GM12878 (cell line): ENCODE measurements at regions not wholly inside any gene's neighbourhood (a gene's known extent, or its start where the extent isn't known, plus 50 kb on each side); places are given as distances from the start of the nearest gene placed in this dataset.

Source experiments
- ATAC-seq: fragments of 200-7000 bp; cut with Tn5 transposase; 3 replicates; pipeline ENCODE4 v1.9.1; 2020; ENCODE audit warnings: mild to moderate bottlenecking, moderate library complexity
- BruUV-seq: library from RNA; stranded (reverse); fragments of 400-500 nt; replicated peaks from 2 replicates; lab custom pipeline; 2021; lab: Mats Ljungman, UMichigan
- CTCF ChIA-PET: fragments of 300-600 bp; sonication (Branson Sonifier 250); formaldehyde crosslinking; extraction: SDS; loops from one replicate; lab custom pipeline; 2021; ENCODE audit warnings: inconsistent platforms; lab: Yijun Ruan, JAX
- POLR2A ChIA-PET: fragments of 350-600 bp; formaldehyde crosslinking; extraction: SDS; loops from one replicate; lab custom pipeline; 2021; ENCODE audit warnings: inconsistent platforms; lab: Charles Lee
- RAD21 ChIA-PET: fragments of 300-600 bp; sonication (Branson Sonifier 250); formaldehyde crosslinking; loops from one replicate; lab custom pipeline; 2023; ENCODE audit warnings: antibody characterized with exemption; ENCODE audit not compliant: unreplicated experiment; lab: Charles Lee
- SMC1A ChIA-PET: fragments of 300-600 bp; sonication (Branson Sonifier 250); formaldehyde crosslinking; loops from one replicate; lab custom pipeline; 2023; ENCODE audit not compliant: unreplicated experiment, uncharacterized antibody; lab: Charles Lee
- DNase-seq: peaks from one replicate; pipeline ENCODE4 v3.0.0-alpha.2; 2011; ENCODE audit warnings: low read depth, low spot score
- FAIRE-seq: peaks from 3 replicates; lab custom pipeline; 2011; peaks lifted over from hg19 to GRCh38; lab: Jason Lieb, UNC
- H2AFZ ChIP-seq: 2 replicates; pipeline ENCODE4 v1.6.0; 2011; ENCODE audit warnings: low read depth, low read length, control low read depth; ENCODE audit not compliant: control insufficient read depth
- H3K27ac ChIP-seq: 2 replicates; pipeline ENCODE4 v1.5.1; 2011; ENCODE audit warnings: control low read depth; ENCODE audit not compliant: control insufficient read depth, insufficient read depth
- H3K27me3 ChIP-seq, 2 experiments: replicated peaks in 1 of 2; 2 replicates each; pipeline versions ENCODE4 v1.6.0 to v1.6.1; 2011; ENCODE audit warnings: low read length in 1 of 2; ENCODE audit not compliant: control insufficient read depth in 2 of 2, insufficient read depth in 2 of 2
- H3K36me3 ChIP-seq, 2 experiments: 2 replicates each; pipeline ENCODE4 v1.5.1; 2011; ENCODE audit warnings: low read length in 1 of 2; ENCODE audit not compliant: control insufficient read depth in 2 of 2, insufficient read depth in 2 of 2
- H3K4me1 ChIP-seq: 2 replicates; pipeline ENCODE4 v1.6.1; 2011; ENCODE audit warnings: mild to moderate bottlenecking, low read length, moderate library complexity, mixed read lengths; ENCODE audit not compliant: control insufficient read depth, insufficient read depth
- H3K4me2 ChIP-seq: 2 replicates; pipeline ENCODE4 v1.6.0; 2011; ENCODE audit warnings: control low read depth; ENCODE audit not compliant: control insufficient read depth, insufficient read depth
- H3K4me3 ChIP-seq: fragments of 200-600 bp; sonication (generic); 2 replicates; pipeline ENCODE4 v1.5.1; 2016
- H3K79me2 ChIP-seq: 2 replicates; pipeline ENCODE4 v1.6.0; 2011; ENCODE audit warnings: low read length; ENCODE audit not compliant: control insufficient read depth, insufficient read depth
- H3K9ac ChIP-seq: 2 replicates; pipeline ENCODE4 v1.8.0; 2011; ENCODE audit warnings: low read length, control low read depth, mixed read lengths; ENCODE audit not compliant: control insufficient read depth, insufficient read depth
- H3K9me3 ChIP-seq: replicated peaks from 3 replicates; pipeline ENCODE4 v1.5.1; 2011; ENCODE audit warnings: mild to moderate bottlenecking, low read length; ENCODE audit not compliant: control insufficient read depth, insufficient read depth
- H4K20me1 ChIP-seq: 2 replicates; pipeline ENCODE4 v1.6.0; 2011; ENCODE audit not compliant: control insufficient read depth, insufficient read depth
- CEBPZ ChIP-seq: fragments of 150-350 bp; IDR thresholded peaks from 2 replicates; pipeline ENCODE4 v1.6.1; 2016; ENCODE audit warnings: low read depth, low read length
- E4F1 ChIP-seq: fragments of 450-650 bp; IDR thresholded peaks from 2 replicates; pipeline ENCODE4 v1.6.1; 2018; ENCODE audit warnings: borderline replicate concordance, mild to moderate bottlenecking; ENCODE audit not compliant: partially characterized antibody
- EZH2 ChIP-seq: IDR thresholded peaks from 2 replicates; pipeline ENCODE4 v1.6.1; 2012; ENCODE audit warnings: low read depth, mild to moderate bottlenecking, control low read depth, inconsistent platforms, low read length, borderline replicate concordance; ENCODE audit not compliant: control insufficient read depth
- LARP7 ChIP-seq: fragments of 450-650 bp; IDR thresholded peaks from 2 replicates; pipeline ENCODE4 v1.6.1; 2017; ENCODE audit warnings: mild to moderate bottlenecking
- MLLT1 ChIP-seq: fragments of 450-650 bp; IDR thresholded peaks from 2 replicates; pipeline ENCODE4 v1.6.1; 2016; ENCODE audit warnings: mild to moderate bottlenecking
- NKRF ChIP-seq: fragments of 450-650 bp; conservative IDR thresholded peaks from 2 replicates; pipeline ENCODE4 v1.6.1; 2017; ENCODE audit warnings: mild to moderate bottlenecking, moderate library complexity
- RB1 ChIP-seq: fragments of 450-650 bp; formaldehyde crosslinking; IDR thresholded peaks from 2 replicates; pipeline ENCODE4 v1.6.1; 2017; ENCODE audit warnings: mild to moderate bottlenecking, borderline replicate concordance
- RBBP5 ChIP-seq: fragments of 200-600 bp; sonication (generic); conservative IDR thresholded peaks from 2 replicates; pipeline ENCODE4 v1.6.1; 2016
- SREBF1 ChIP-seq: IDR thresholded peaks from 2 replicates; pipeline ENCODE4 v1.6.1; 2012; ENCODE audit warnings: mild to moderate bottlenecking, low read length
- STAT3 ChIP-seq: IDR thresholded peaks from 2 replicates; pipeline ENCODE4 v1.6.1; 2011; ENCODE audit warnings: low read depth, low read length, improper control_type of control experiment
- ZSCAN29 ChIP-seq: fragments of 450-650 bp; IDR thresholded peaks from 2 replicates; pipeline ENCODE4 v1.6.1; 2017; ENCODE audit warnings: mild to moderate bottlenecking, moderate library complexity
- WGBS: methylation state at CpG from one replicate; pipeline ENCODE4 v1.1.6; 2016; ENCODE audit warnings: low lambda C conversion rate; ENCODE audit not compliant: insufficient replicate concordance, insufficient coverage; ENCODE audit errors: missing lambda C conversion rate; 5-methylcytosine and 5-hydroxymethylcytosine counted together
- in situ Hi-C: fragments of 300-500 bp; cut with MboI; formaldehyde crosslinking; loops from 9 replicates; pipeline ENCODE4 v1.14.3; 2018; ENCODE audit warnings: mixed read lengths
- intact Hi-C: fragments of 100-400 bp; cut with micrococcal nuclease; formaldehyde crosslinking; loops from one replicate; pipeline ENCODE4 v1.14.2; 2022; ENCODE audit not compliant: unreplicated experiment

- RAD21 ChIA-PET, result no interaction called here
- FAIRE-seq (no peak), DNase-seq (no peak), ATAC-seq (no peak)
- no peaks in the 10 kb centered on the region for H3K79me2 ChIP-seq
- H3K36me3 ChIP-seq, result no peaks in the 10 kb centered on the region
- no peaks in the 10 kb centered on the region for H3K9me3 ChIP-seq
- WGBS, result 0% methylated on average over 1 of the region's 1 CpG
- H3K27ac ChIP-seq, result no peak overlapping the region
- H3K4me1 ChIP-seq, result no peaks in the 10 kb centered on the region
- SMC1A ChIA-PET, result no interaction called here
- TF ChIP-seq ZSCAN29, result no peak
- no peak for TF ChIP-seq MLLT1
- no peak for TF ChIP-seq RBBP5
- no peak for TF ChIP-seq LARP7
- no peak for TF ChIP-seq EZH2
- TF ChIP-seq RB1, result no peak
- no peak for TF ChIP-seq E4F1
- no peak for TF ChIP-seq CEBPZ
- no peak for TF ChIP-seq STAT3
- no peak for TF ChIP-seq NKRF
- TF ChIP-seq SREBF1, result no peak
- no peak overlapping the region for H2AFZ ChIP-seq
- intact Hi-C loops, result no loop called here
- CTCF ChIA-PET, result interaction anchor here (0.6 kb wide), 1 partner anchor 12 kb away, joined by 3 read pairs; no protein-coding TSS in a partner anchor
- H3K4me3 ChIP-seq, result no peak overlapping the region
- no peaks in the 10 kb centered on the region for H4K20me1 ChIP-seq
- H3K9ac ChIP-seq, result no peak overlapping the region
- no peaks in the 10 kb centered on the region; a peak in 1 of 4 replicates for H3K27me3 ChIP-seq
- no peak overlapping the region for H3K4me2 ChIP-seq
- POLR2A ChIA-PET, result no interaction called here
- BruUV-seq, result no TSS peak
- in situ Hi-C loops, result no loop called here
These were observed 536.0 kb downstream of the TMEM135 start for GRCh38 chr11:87573708-87574107.
